ENCODE measurements at regions not wholly inside any gene's neighbourhood (a gene's known extent, or its start where the extent isn't known, plus 50 kb on each side); places are given as distances from the start of the nearest gene placed in this dataset.

GRCh38 chr3:110419096-110419495, 652.5 kb upstream of the NECTIN3 start:
- TF ChIP-seq YY1 (IDR thresholded peaks at IDR 0.05; ENCODE audit: insufficient read depth, insufficient read length) = no peak
- no peak for TF ChIP-seq ZNF274 (IDR thresholded peaks at IDR 0.05; ENCODE audit: low read depth, low read length)
- no peak for TF ChIP-seq SUZ12 (IDR thresholded peaks at IDR 0.05; ENCODE audit: extremely low read depth, insufficient read depth, insufficient read length)

All from NT2/D1 (cell line).